ENCODE measurements at regions not wholly inside any gene's neighbourhood (a gene's known extent, or its start where the extent isn't known, plus 50 kb on each side); places are given as distances from the start of the nearest gene placed in this dataset.

GRCh38 chr4:158313566-158313965, 103.3 kb downstream of the TMEM144 start:
- no peak overlapping the region for H3K4me3 ChIP-seq (ENCODE audit: low read depth, low read length)
- DNase-seq (ENCODE audit: low read depth), result no peak
- TF ChIP-seq CTCF (IDR thresholded peaks at IDR 0.05; ENCODE audit: insufficient read depth, low read depth, low read length, missing control alignments), result no peak

DNA sequence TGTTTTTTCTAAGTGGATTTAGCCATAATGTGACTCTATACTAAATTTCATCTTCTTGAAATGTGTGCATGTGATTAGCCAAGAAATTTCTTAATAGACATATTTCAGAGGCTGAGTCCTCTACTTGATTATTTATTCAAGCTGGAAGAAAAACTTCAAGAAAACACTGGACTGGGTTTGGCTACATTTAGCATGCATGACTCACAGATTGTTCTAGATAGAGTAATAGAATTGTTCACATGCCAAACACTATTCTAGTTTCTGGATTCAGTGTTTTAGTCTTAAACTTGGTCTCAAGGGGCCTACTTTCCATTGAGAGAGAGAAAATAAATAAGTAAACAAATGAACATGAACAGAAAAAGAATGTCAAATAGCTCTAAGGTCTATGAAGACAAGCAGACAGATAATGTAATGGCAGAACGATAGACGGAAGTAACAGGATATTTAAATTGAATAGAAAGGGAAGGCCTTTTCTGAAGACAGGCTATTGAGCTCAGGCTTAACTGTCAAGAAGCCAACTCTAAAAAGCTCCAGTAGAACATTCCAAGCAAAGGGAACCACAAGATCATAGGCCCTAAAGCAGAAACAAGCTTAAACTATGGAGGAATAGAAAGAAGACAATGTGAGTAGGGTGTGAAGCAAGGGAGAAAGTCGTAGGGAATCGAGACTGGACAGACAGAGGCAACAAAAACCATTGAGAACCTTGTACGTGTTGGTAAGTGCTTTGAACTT, 104.6 kb downstream of the TMEM144 start:
- H3K4me3 ChIP-seq (ENCODE audit: low read depth, low read length), result no peak overlapping the region
- no peak for DNase-seq (ENCODE audit: low read depth)
- no peak for TF ChIP-seq CTCF (IDR thresholded peaks at IDR 0.05; ENCODE audit: insufficient read depth, low read depth, low read length, missing control alignments)

GRCh38 chr4:158315706-158316105, 105.4 kb downstream of the TMEM144 start:
- DNase-seq (ENCODE audit: low read depth), result no peak
- no peak for TF ChIP-seq CTCF (IDR thresholded peaks at IDR 0.05; ENCODE audit: insufficient read depth, low read depth, low read length, missing control alignments)
- H3K4me3 ChIP-seq (ENCODE audit: low read depth, low read length), result no peak overlapping the region

- no peak for TF ChIP-seq CTCF (IDR thresholded peaks at IDR 0.05; ENCODE audit: insufficient read depth, low read depth, low read length, missing control alignments)
- peak; percentile 10 for DNase-seq (ENCODE audit: low read depth)
These were observed 106.0 kb downstream of the TMEM144 start for GRCh38 chr4:158316264-158316663.

DNA sequence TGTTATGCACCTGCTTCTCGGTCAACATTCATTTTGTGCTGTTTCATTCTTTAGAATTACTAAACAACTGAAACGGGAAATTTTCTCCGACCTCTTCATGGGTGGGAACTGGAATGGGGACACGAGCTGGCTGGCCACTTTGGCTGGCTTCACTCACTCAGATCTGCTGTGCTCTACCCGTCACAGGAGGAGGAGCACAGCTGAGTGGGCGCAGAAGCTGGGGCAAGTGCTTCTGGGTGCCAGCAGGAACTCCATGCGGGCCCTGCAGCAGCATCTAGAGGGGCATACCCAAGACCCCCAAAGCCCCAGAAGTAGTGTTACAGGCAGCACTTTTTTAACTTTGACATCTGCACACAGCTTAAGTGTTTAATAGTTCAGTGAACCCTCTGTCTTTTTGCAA, 109.6 kb downstream of the TMEM144 start:
- TF ChIP-seq CTCF (IDR thresholded peaks at IDR 0.05; ENCODE audit: insufficient read depth, low read depth, low read length, missing control alignments), result no peak
- H3K4me3 ChIP-seq (ENCODE audit: low read depth, low read length), result no peak overlapping the region
- no peak for DNase-seq (ENCODE audit: low read depth)

More at GRCh38 chr4:158316264-158316663, 106.0 kb downstream of the TMEM144 start:
- H3K4me3 ChIP-seq (ENCODE audit: low read depth, low read length), result no peak overlapping the region

- TF ChIP-seq CTCF (IDR thresholded peaks at IDR 0.05; ENCODE audit: insufficient read depth, low read depth, low read length, missing control alignments), result no peak
- no peak overlapping the region for H3K4me3 ChIP-seq (ENCODE audit: low read depth, low read length)
- DNase-seq (ENCODE audit: low read depth), result no peak
These were observed 111.8 kb downstream of the TMEM144 start for GRCh38 chr4:158322109-158322508.

- no peak overlapping the region for H3K4me3 ChIP-seq (ENCODE audit: low read depth, low read length)
- DNase-seq (ENCODE audit: low read depth), result no peak
- TF ChIP-seq CTCF (IDR thresholded peaks at IDR 0.05; ENCODE audit: insufficient read depth, low read depth, low read length, missing control alignments), result no peak
These were observed 117.2 kb downstream of the TMEM144 start for GRCh38 chr4:158327525-158327924.

All from GM12865 (cell line).